HEK293 (cell line): ENCODE measurements at regions not wholly inside any gene's neighbourhood (a gene's known extent, or its start where the extent isn't known, plus 50 kb on each side); places are given as distances from the start of the nearest gene placed in this dataset.
A peak's percentile ranks its signal among the peaks of the same experiment; 100 is the strongest.

Source experiments
- ATF2 ChIP-seq: fragments of 450-650 bp; formaldehyde crosslinking; IDR thresholded peaks from 2 replicates; pipeline ENCODE4 v1.5.1; 2016; ENCODE audit warnings: missing biosample characterization, missing genetic modification characterization, low read depth
- FEZF1 ChIP-seq: fragments of 450-650 bp; formaldehyde crosslinking; IDR thresholded peaks from 2 replicates; pipeline ENCODE4 v1.5.1; 2016; ENCODE audit warnings: missing biosample characterization, missing genetic modification characterization
- HIC1 ChIP-seq: fragments of 450-650 bp; formaldehyde crosslinking; IDR thresholded peaks from 2 replicates; pipeline ENCODE4 v1.5.1; 2016; ENCODE audit warnings: missing biosample characterization, missing genetic modification characterization
- KLF10 ChIP-seq: fragments of 450-650 bp; IDR thresholded peaks from 2 replicates; pipeline ENCODE4 v1.5.1; 2018; ENCODE audit warnings: missing biosample characterization, mild to moderate bottlenecking, missing genetic modification characterization
- PBX3 ChIP-seq: sonication (generic); formaldehyde crosslinking; IDR thresholded peaks from 2 replicates; pipeline ENCODE4 v1.8.1; 2022; ENCODE audit warnings: mild to moderate bottlenecking, moderate library complexity, missing genetic modification reagents
- PRDM1 ChIP-seq: fragments of 450-650 bp; formaldehyde crosslinking; IDR thresholded peaks from 2 replicates; pipeline ENCODE4; 2016; ENCODE audit warnings: missing biosample characterization, missing genetic modification characterization
- ZFP3 ChIP-seq: fragments of 450-650 bp; formaldehyde crosslinking; IDR thresholded peaks from 2 replicates; pipeline ENCODE4 v1.5.1; 2016; ENCODE audit warnings: low read depth, missing biosample characterization, missing genetic modification characterization
- ZNF133 ChIP-seq: fragments of 450-650 bp; formaldehyde crosslinking; IDR thresholded peaks from 2 replicates; pipeline ENCODE4 v1.5.1; 2016; ENCODE audit warnings: missing biosample characterization, missing genetic modification characterization
- ZNF169 ChIP-seq: fragments of 450-650 bp; formaldehyde crosslinking; IDR thresholded peaks from 2 replicates; pipeline ENCODE4 v1.5.1; 2016; ENCODE audit warnings: missing biosample characterization, missing genetic modification characterization
- ZNF202 ChIP-seq: fragments of 450-650 bp; formaldehyde crosslinking; IDR thresholded peaks from 2 replicates; pipeline ENCODE4 v1.5.1; 2016; ENCODE audit warnings: missing biosample characterization, missing genetic modification characterization, borderline replicate concordance
- ZNF266 ChIP-seq: fragments of 450-650 bp; formaldehyde crosslinking; IDR thresholded peaks from 2 replicates; pipeline ENCODE4 v1.5.1; 2016; ENCODE audit warnings: missing biosample characterization, missing genetic modification characterization, low read depth
- ZNF280D ChIP-seq: fragments of 450-650 bp; formaldehyde crosslinking; IDR thresholded peaks from 2 replicates; pipeline ENCODE4 v1.5.1; 2016; ENCODE audit warnings: missing biosample characterization, missing genetic modification characterization
- ZNF292 ChIP-seq: fragments of 450-650 bp; formaldehyde crosslinking; IDR thresholded peaks from 2 replicates; pipeline ENCODE4 v1.5.1; 2016; ENCODE audit warnings: low read depth, missing biosample characterization, missing genetic modification characterization, borderline replicate concordance
- ZNF311 ChIP-seq: fragments of 450-650 bp; formaldehyde crosslinking; IDR thresholded peaks from 2 replicates; pipeline ENCODE4 v1.5.1; 2017; ENCODE audit warnings: missing biosample characterization, missing genetic modification characterization, borderline replicate concordance
- ZNF335 ChIP-seq: fragments of 450-650 bp; formaldehyde crosslinking; conservative IDR thresholded peaks from 2 replicates; pipeline ENCODE4 v1.5.1; 2016; ENCODE audit warnings: missing biosample characterization, missing genetic modification characterization
- ZNF366 ChIP-seq: fragments of 450-650 bp; formaldehyde crosslinking; conservative IDR thresholded peaks from 2 replicates; pipeline ENCODE4 v1.5.1; 2016; ENCODE audit warnings: missing biosample characterization, missing genetic modification characterization
- ZNF391 ChIP-seq: fragments of 450-650 bp; formaldehyde crosslinking; IDR thresholded peaks from 2 replicates; pipeline ENCODE4 v1.5.1; 2016; ENCODE audit warnings: low read depth, missing biosample characterization, missing genetic modification characterization, borderline replicate concordance
- ZNF549 ChIP-seq: fragments of 450-650 bp; IDR thresholded peaks from 2 replicates; pipeline ENCODE4 v1.5.1; 2018; ENCODE audit warnings: missing biosample characterization, missing genetic modification characterization, mild to moderate bottlenecking, inconsistent platforms, moderate library complexity
- ZNF600 ChIP-seq: fragments of 450-650 bp; formaldehyde crosslinking; IDR thresholded peaks from 2 replicates; pipeline ENCODE4 v1.5.1; 2016; ENCODE audit warnings: missing biosample characterization, missing genetic modification characterization
- ZNF610 ChIP-seq: fragments of 450-650 bp; formaldehyde crosslinking; IDR thresholded peaks from 2 replicates; pipeline ENCODE4 v1.5.1; 2016; ENCODE audit warnings: missing biosample characterization, missing genetic modification characterization, borderline replicate concordance
- ZNF629 ChIP-seq: fragments of 450-650 bp; formaldehyde crosslinking; IDR thresholded peaks from 2 replicates; pipeline ENCODE4 v1.5.1; 2017; ENCODE audit warnings: missing biosample characterization, missing genetic modification characterization
- ZNF76 ChIP-seq: fragments of 450-650 bp; formaldehyde crosslinking; IDR thresholded peaks from 2 replicates; pipeline ENCODE4; 2016; ENCODE audit warnings: low read depth, missing biosample characterization, missing genetic modification characterization, borderline replicate concordance
- ZNF791 ChIP-seq: fragments of 450-650 bp; formaldehyde crosslinking; IDR thresholded peaks from 2 replicates; pipeline ENCODE4 v1.5.1; 2016; ENCODE audit warnings: missing biosample characterization, missing genetic modification characterization
- ZNF830 ChIP-seq: fragments of 450-650 bp; IDR thresholded peaks from 2 replicates; pipeline ENCODE4 v1.5.0; 2018; ENCODE audit warnings: missing biosample characterization, missing genetic modification characterization, low read depth, mild to moderate bottlenecking, moderate library complexity
- ZNF843 ChIP-seq: fragments of 450-650 bp; formaldehyde crosslinking; IDR thresholded peaks from 2 replicates; pipeline ENCODE4 v1.5.1; 2016; ENCODE audit warnings: missing biosample characterization, missing genetic modification characterization
- ZSCAN30 ChIP-seq: fragments of 450-650 bp; IDR thresholded peaks from 2 replicates; pipeline ENCODE4 v1.5.1; 2018; ENCODE audit warnings: missing biosample characterization, mild to moderate bottlenecking, missing genetic modification characterization, moderate library complexity
- TF ChIP-seq, protein P1 (sequence below): fragments of 450-650 bp; formaldehyde crosslinking; IDR thresholded peaks from 2 replicates; pipeline ENCODE4 v1.5.1; 2016; ENCODE audit warnings: missing biosample characterization, missing genetic modification characterization
- TF ChIP-seq, protein P2 (sequence below): fragments of 450-650 bp; formaldehyde crosslinking; IDR thresholded peaks from 2 replicates; pipeline ENCODE4 v1.5.1; 2017; ENCODE audit warnings: missing biosample characterization, missing genetic modification characterization

- TF ChIP-seq ZNF311 (no peak), ZSCAN30 (tag by site-specific recombination) (no peak), PRDM1 (tag by site-specific recombination) (peak; percentile 87), PBX3 (0 out of 2 replicates have a peak, but pooled peaks have one; percentile 33), FEZF1 (tag by site-specific recombination) (peak; percentile 87), ZNF549 (tag by site-specific recombination) (no peak), ZNF76 (tag by site-specific recombination) (peak; percentile 33; the same call in 1 of the 2 replicates), ZNF280D (tag by site-specific recombination) (no peak), ZNF335 (peak; percentile 64), ZFP3 (tag by site-specific recombination) (no peak), ZNF629 (tag by site-specific recombination) (peak; percentile 74), ZNF202 (no peak), ZNF133 (no peak), ZNF391 (tag by site-specific recombination) (0 out of 2 replicates have a peak, but pooled peaks have one; percentile 43), KLF10 (tag by site-specific recombination) (no peak), ZNF830 (tag by site-specific recombination) (no peak), HIC1 (tag by site-specific recombination) (no peak), ZNF843 (tag by site-specific recombination) (0 out of 2 replicates have a peak, but pooled peaks have one; percentile 27), ZNF169 (no peak), ZNF366 (tag by site-specific recombination) (0 out of 2 replicates have a peak, but pooled peaks have one; percentile 29), ATF2 (peak; percentile 55; the same call in 1 of the 2 replicates), ZNF600 (tag by site-specific recombination) (no peak), ZNF791 (tag by site-specific recombination) (no peak), ZNF610 (tag by site-specific recombination) (no peak), ZNF292 (no peak), ZNF266 (no peak)
- TF ChIP-seq, protein P1, sequence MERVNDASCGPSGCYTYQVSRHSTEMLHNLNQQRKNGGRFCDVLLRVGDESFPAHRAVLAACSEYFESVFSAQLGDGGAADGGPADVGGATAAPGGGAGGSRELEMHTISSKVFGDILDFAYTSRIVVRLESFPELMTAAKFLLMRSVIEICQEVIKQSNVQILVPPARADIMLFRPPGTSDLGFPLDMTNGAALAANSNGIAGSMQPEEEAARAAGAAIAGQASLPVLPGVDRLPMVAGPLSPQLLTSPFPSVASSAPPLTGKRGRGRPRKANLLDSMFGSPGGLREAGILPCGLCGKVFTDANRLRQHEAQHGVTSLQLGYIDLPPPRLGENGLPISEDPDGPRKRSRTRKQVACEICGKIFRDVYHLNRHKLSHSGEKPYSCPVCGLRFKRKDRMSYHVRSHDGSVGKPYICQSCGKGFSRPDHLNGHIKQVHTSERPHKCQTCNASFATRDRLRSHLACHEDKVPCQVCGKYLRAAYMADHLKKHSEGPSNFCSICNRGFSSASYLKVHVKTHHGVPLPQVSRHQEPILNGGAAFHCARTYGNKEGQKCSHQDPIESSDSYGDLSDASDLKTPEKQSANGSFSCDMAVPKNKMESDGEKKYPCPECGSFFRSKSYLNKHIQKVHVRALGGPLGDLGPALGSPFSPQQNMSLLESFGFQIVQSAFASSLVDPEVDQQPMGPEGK (tag by site-specific recombination): peak; percentile 74
- TF ChIP-seq, protein P2, sequence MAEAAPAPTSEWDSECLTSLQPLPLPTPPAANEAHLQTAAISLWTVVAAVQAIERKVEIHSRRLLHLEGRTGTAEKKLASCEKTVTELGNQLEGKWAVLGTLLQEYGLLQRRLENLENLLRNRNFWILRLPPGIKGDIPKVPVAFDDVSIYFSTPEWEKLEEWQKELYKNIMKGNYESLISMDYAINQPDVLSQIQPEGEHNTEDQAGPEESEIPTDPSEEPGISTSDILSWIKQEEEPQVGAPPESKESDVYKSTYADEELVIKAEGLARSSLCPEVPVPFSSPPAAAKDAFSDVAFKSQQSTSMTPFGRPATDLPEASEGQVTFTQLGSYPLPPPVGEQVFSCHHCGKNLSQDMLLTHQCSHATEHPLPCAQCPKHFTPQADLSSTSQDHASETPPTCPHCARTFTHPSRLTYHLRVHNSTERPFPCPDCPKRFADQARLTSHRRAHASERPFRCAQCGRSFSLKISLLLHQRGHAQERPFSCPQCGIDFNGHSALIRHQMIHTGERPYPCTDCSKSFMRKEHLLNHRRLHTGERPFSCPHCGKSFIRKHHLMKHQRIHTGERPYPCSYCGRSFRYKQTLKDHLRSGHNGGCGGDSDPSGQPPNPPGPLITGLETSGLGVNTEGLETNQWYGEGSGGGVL: peak; percentile 85
These were observed 141.2 kb upstream of the CTAGE1 start (continued) for GRCh38 chr18:22558945-22559385.
